Osteoblast (primary cell): ENCODE measurements at regions not wholly inside any gene's neighbourhood (a gene's known extent, or its start where the extent isn't known, plus 50 kb on each side); places are given as distances from the start of the nearest gene placed in this dataset.

Experiments
- DNase-seq: peaks from one replicate; pipeline ENCODE4 v3.0.0; 2011; ENCODE audit warnings: low spot score, mixed read lengths; ENCODE audit not compliant: insufficient read length; ENCODE audit errors: missing footprints
- H2AFZ ChIP-seq: 2 replicates; pipeline ENCODE4 v1.6.0; 2011; ENCODE audit warnings: mild to moderate bottlenecking, low read length
- H3K27ac ChIP-seq: 2 replicates; pipeline ENCODE4 v1.5.1; 2011; ENCODE audit warnings: mild to moderate bottlenecking, low read depth, low read length, moderate library complexity
- H3K27me3 ChIP-seq: 2 replicates; pipeline ENCODE4 v1.6.0; 2012; ENCODE audit warnings: mild to moderate bottlenecking, control low read depth, inconsistent platforms, low read length, moderate library complexity; ENCODE audit not compliant: insufficient read depth
- H3K36me3 ChIP-seq: 2 replicates; pipeline ENCODE4 v1.5.1; 2011; ENCODE audit warnings: mild to moderate bottlenecking, low read length, control low read depth, moderate library complexity; ENCODE audit not compliant: insufficient read depth
- H3K4me1 ChIP-seq: 2 replicates; pipeline ENCODE4 v1.5.1; 2011; ENCODE audit warnings: mild to moderate bottlenecking, low read length, control low read depth, moderate library complexity; ENCODE audit not compliant: insufficient read depth
- H3K4me2 ChIP-seq: 2 replicates; pipeline ENCODE4 v1.6.0; 2011; ENCODE audit warnings: mild to moderate bottlenecking, low read length; ENCODE audit not compliant: insufficient read depth
- H3K4me3 ChIP-seq: fragments of 200-600 bp; sonication (generic); 3 replicates; pipeline ENCODE4 v1.5.1; 2012; ENCODE audit warnings: mild to moderate bottlenecking, low read length, inconsistent platforms; ENCODE audit not compliant: insufficient read depth
- H3K79me2 ChIP-seq: 2 replicates; pipeline ENCODE4 v1.6.0; 2012; ENCODE audit warnings: mild to moderate bottlenecking, low read length, control low read depth, inconsistent platforms; ENCODE audit not compliant: insufficient read depth
- H3K9me3 ChIP-seq: 2 replicates; pipeline ENCODE4 v1.5.1; 2011; ENCODE audit warnings: low read depth, low read length, control low read depth
- H4K20me1 ChIP-seq: 2 replicates; pipeline ENCODE4 v1.6.0; 2012; ENCODE audit warnings: mild to moderate bottlenecking, low read length, control low read depth; ENCODE audit not compliant: insufficient read depth
- CTCF ChIP-seq: IDR thresholded peaks from 2 replicates; pipeline ENCODE4 v1.5.1; 2011; ENCODE audit warnings: mild to moderate bottlenecking, low read depth, low read length, moderate library complexity; ENCODE audit errors: extremely low read depth

GRCh38 chr10:4294996-4295792 is 510.2 kb upstream of the KLF6 start:
- Histone ChIP-seq H4K20me1 (no peaks in the 10 kb centered on the region), H3K36me3 (no peaks in the 10 kb centered on the region), H3K4me3 (no peak overlapping the region), H3K27ac (no peak overlapping the region), H3K4me1 (no peaks in the 10 kb centered on the region), H3K9me3 (no peaks in the 10 kb centered on the region), H3K4me2 (no peak overlapping the region), H2AFZ (no peak overlapping the region), H3K79me2 (no peaks in the 10 kb centered on the region), H3K27me3 (no peaks in the 10 kb centered on the region)
- DNase-seq = no peak
- no peak for TF ChIP-seq CTCF

DNA sequence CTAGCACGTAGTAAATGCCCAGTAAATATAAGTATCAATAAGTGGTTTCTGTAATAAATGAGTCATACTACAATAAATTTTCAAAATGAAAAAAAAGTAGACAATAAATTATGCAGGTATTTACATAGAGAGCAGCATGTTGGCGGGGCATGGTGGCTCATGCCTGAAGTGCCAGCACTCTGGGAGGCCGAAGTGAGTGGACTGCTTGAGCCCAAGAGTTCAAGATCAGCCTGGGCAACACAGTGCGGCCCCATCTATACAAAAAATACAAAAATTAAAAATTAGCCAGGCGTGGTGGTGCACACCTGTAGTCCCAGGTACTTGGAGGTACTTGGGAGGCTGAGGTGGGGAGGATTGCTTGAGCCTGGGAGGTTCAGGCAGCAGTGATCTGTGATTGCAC is 509.3 kb upstream of the KLF6 start:
- H3K9me3 ChIP-seq = no peaks in the 10 kb centered on the region
- H3K27me3 ChIP-seq = no peaks in the 10 kb centered on the region
- no peaks in the 10 kb centered on the region for H3K79me2 ChIP-seq
- DNase-seq = no peak
- no peaks in the 10 kb centered on the region for H3K36me3 ChIP-seq
- H4K20me1 ChIP-seq = no peaks in the 10 kb centered on the region
- H2AFZ ChIP-seq = no peak overlapping the region
- no peaks in the 10 kb centered on the region for H3K4me1 ChIP-seq
- TF ChIP-seq CTCF = no peak
- H3K27ac ChIP-seq = no peak overlapping the region
- H3K4me3 ChIP-seq = no peak overlapping the region
- H3K4me2 ChIP-seq = no peak overlapping the region

DNA sequence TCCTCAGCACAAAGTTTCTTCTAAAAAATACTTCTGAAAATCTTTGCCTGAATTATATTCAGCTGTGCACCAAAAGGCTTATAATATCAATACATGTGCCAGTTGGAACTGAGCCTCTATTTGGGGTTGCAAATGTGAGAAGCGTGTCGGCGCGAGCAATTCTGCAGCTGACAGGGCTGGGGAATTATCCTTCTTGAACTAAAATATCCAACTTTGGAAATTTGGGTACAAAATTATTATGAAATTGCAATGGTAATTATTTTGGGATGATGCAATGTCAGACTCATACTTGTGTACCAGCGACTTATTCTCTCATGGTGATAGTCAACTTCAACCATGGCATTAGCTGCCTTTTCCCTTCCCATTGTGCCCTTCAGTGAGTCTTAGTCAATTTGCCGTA is 507.0 kb upstream of the KLF6 start:
- no peaks in the 10 kb centered on the region for H4K20me1 ChIP-seq
- H3K36me3 ChIP-seq = no peaks in the 10 kb centered on the region
- no peak for DNase-seq
- no peak overlapping the region for H3K4me2 ChIP-seq
- no peak overlapping the region for H3K4me3 ChIP-seq
- no peaks in the 10 kb centered on the region for H3K9me3 ChIP-seq
- no peaks in the 10 kb centered on the region for H3K4me1 ChIP-seq
- no peak for TF ChIP-seq CTCF
- H3K27ac ChIP-seq = no peak overlapping the region
- no peaks in the 10 kb centered on the region for H3K79me2 ChIP-seq
- H2AFZ ChIP-seq = no peak overlapping the region
- no peaks in the 10 kb centered on the region for H3K27me3 ChIP-seq

DNA sequence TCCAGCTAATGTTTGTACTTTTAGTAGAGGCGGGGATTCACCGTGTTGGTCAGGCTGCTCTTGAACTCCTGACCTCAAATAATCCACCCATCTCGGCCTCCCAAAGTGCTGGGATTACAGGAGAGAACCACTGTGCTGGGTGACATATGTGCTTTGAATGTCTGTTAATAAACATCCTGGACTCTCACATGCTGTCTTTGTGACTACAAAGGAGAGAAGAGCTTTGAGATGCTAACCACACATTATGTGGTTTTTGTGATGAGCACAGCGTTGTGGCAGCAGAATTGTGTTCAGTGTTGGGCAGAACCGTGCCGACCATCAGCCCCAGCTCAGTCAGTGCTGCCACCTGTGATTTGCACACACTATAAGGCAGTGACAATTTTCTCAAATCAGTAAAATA is 500.1 kb upstream of the KLF6 start:
- no peaks in the 10 kb centered on the region for H3K9me3 ChIP-seq
- H3K27ac ChIP-seq = no peak overlapping the region
- no peak for DNase-seq
- peaks cover 27% of the 10 kb centered on the region for H3K4me1 ChIP-seq
- TF ChIP-seq CTCF = no peak
- peak overlapping the region; percentile 56 for H2AFZ ChIP-seq
- H3K27me3 ChIP-seq = no peaks in the 10 kb centered on the region
- H3K4me3 ChIP-seq = no peak overlapping the region
- H4K20me1 ChIP-seq = no peaks in the 10 kb centered on the region
- H3K79me2 ChIP-seq = no peaks in the 10 kb centered on the region
- H3K36me3 ChIP-seq = no peaks in the 10 kb centered on the region
- no peak overlapping the region for H3K4me2 ChIP-seq
